ENCODE measurements at regions not wholly inside any gene's neighbourhood (a gene's known extent, or its start where the extent isn't known, plus 50 kb on each side); places are given as distances from the start of the nearest gene placed in this dataset.
"Not testable (repeated sequence)": the region's sequence is repeated elsewhere in the genome, so short reads cannot be mapped to it uniquely, and the experiment has no call there.

- FAIRE-seq = no peak
Observed at GRCh38 chr3:18725668-18726407, 300.7 kb upstream of the SATB1 start.

GRCh38 chr3:18724456-18724855 is 299.3 kb upstream of the SATB1 start:
- FAIRE-seq = no peak

GRCh38 chr3:18723206-18723810 is 298.2 kb upstream of the SATB1 start:
- FAIRE-seq = no peak

GRCh38 chr3:18720543-18720942 is 295.4 kb upstream of the SATB1 start:
- FAIRE-seq = no peak

GRCh38 chr3:18717598-18717997 is 292.5 kb upstream of the SATB1 start:
- FAIRE-seq = no peak

- no peak for FAIRE-seq
Observed at GRCh38 chr3:18716821-18717220, 291.7 kb upstream of the SATB1 start.

- no peak for FAIRE-seq
Observed at GRCh38 chr3:18716101-18716500, 291.0 kb upstream of the SATB1 start.

- no peak for FAIRE-seq
Observed at GRCh38 chr3:18715208-18715607, 290.1 kb upstream of the SATB1 start.

- no peak for FAIRE-seq
Observed at GRCh38 chr3:18713577-18713951, 288.4 kb upstream of the SATB1 start.

GRCh38 chr3:18712713-18713576 is 287.8 kb upstream of the SATB1 start:
- FAIRE-seq = no peak

GRCh38 chr3:18704326-18704725 is 279.2 kb upstream of the SATB1 start:
- no peak for FAIRE-seq

GRCh38 chr3:18703798-18704197 is 278.7 kb upstream of the SATB1 start:
- no peak for FAIRE-seq

GRCh38 chr3:18693588-18694329 is 268.6 kb upstream of the SATB1 start:
- not testable (repeated sequence) for FAIRE-seq

- FAIRE-seq = no peak
Observed at GRCh38 chr3:18687286-18687685, 262.1 kb upstream of the SATB1 start.

GRCh38 chr3:18683900-18684299 is 258.8 kb upstream of the SATB1 start:
- FAIRE-seq = no peak

- FAIRE-seq = no peak
Observed at GRCh38 chr3:18681818-18682345, 256.7 kb upstream of the SATB1 start.

- no peak for FAIRE-seq
Observed at GRCh38 chr3:18680758-18681157, 255.6 kb upstream of the SATB1 start.

- FAIRE-seq = no peak
Observed at GRCh38 chr3:18679238-18679637, 254.1 kb upstream of the SATB1 start.

- no peak for FAIRE-seq
Observed at GRCh38 chr3:18675197-18675596, 250.1 kb upstream of the SATB1 start.

- FAIRE-seq = no peak
Observed at GRCh38 chr3:18672561-18672960, 247.4 kb upstream of the SATB1 start.

- FAIRE-seq = no peak
Observed at GRCh38 chr3:18670759-18671158, 245.6 kb upstream of the SATB1 start.

- no peak for FAIRE-seq
Observed at GRCh38 chr3:18669374-18669773, 244.2 kb upstream of the SATB1 start.

- FAIRE-seq = no peak
Observed at GRCh38 chr3:18667552-18667951, 242.4 kb upstream of the SATB1 start.

All from G401.6 (cell line).